Islet of Langerhans (tissue), 1 donor: ENCODE measurements at regions not wholly inside any gene's neighbourhood (a gene's known extent, or its start where the extent isn't known, plus 50 kb on each side); places are given as distances from the start of the nearest gene placed in this dataset.

Experiments
- FAIRE-seq: peaks from one replicate; lab custom pipeline; 2011; peaks lifted over from hg19 to GRCh38; lab: Jason Lieb, UNC

DNA sequence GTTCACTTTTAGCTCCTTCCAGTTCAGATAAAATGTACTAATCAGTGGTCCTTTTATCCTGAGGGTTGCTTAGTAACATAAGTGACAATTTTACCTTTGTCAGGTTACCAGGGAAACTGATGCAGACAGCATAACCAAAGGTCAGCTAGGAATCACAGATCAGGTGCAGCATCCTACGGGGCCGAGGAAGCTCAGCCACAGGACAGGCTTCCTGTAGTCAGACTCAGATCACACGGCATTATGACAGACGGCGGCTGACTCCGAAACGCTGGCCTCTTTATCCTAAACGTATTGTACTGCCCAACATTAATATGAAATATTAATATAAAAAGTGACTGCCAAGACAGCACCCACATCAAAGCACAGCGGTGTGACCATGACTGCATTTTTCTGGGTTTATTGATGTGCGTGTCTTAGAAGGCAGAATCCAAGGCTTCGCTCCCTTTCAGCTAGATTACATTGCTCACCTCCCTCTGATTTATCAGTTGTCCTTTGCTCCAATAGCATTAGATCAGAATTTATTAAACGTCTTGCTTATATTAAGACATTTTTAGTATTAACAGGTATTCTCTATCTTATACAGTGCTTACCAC, 444.5 kb downstream of the CMPK2 start:
- FAIRE-seq, result peak; percentile 41

DNA sequence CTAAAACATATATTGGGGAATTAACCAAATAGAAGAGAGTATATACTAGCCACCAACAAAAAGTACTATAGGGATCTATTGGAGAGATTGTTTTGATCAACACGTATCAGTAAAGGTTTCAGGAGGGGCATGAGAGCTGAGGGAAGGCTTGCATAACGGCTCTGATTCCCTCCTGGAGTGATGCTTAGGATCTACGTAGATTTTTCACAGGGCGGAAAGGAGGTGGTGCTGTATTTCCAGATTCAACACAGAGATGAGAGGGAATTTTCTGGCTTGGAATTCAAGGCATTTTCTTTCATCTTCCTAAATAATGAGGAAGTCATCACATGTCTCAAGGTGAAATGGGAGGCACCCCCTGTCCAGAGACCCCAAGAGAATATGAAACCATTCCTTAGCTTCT, 443.8 kb downstream of the CMPK2 start:
- FAIRE-seq, result no peak

DNA sequence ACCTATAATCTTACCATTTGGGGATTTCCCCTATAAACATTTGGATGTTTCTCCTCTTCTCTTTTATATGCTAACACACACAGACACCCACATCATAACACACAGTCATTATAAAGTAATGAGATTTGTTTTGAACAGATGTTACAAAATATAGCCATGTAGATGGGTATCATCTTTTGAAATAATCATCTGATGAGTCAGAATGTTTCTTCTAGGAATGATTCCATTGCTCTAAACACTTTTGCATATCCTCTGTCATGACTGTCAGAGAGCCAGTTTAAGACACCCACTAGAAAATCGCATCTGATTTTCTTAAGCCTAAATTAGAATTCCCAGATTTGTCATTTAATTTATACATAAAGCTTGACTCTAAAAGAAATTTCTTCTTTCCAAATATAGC, 442.6 kb downstream of the CMPK2 start:
- no peak for FAIRE-seq

DNA sequence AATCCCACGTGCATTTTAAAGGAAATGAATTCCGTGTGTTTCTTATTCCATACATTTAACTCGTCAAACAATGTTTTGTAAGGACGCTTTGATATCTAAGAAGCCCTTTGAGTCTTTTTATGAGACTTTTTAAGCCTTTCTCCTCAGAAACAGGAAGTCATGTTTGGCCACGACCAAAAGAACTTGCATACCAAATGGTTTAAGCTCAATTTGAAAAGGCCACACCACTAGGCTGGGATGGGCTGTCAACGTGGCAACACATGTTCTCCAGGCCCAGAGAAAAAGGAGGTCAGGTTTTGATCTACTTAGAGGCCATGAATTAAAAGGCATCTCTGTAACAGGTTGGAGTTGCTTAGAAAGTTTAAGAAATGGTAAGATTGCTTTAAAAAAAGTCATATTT, 441.8 kb downstream of the CMPK2 start:
- FAIRE-seq, result no peak

DNA sequence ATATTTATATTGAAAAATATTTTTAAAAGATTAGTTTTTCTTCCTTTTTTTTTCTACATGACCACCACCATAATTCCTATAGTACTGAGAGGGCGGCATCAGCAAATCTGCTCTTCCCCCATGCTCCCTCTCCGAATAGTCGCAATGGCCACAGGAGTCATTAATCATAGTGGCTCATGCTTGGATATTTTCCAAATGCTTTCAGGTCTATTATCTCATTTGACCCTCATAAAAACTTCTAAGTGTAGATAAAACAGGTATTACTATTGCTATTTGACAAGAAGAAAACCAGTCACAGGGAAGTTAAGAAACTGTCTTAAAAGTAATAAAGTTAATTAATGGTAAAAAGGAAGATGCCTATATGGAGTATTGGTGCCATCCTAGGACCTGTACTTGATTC, 440.7 kb downstream of the CMPK2 start:
- no peak for FAIRE-seq

DNA sequence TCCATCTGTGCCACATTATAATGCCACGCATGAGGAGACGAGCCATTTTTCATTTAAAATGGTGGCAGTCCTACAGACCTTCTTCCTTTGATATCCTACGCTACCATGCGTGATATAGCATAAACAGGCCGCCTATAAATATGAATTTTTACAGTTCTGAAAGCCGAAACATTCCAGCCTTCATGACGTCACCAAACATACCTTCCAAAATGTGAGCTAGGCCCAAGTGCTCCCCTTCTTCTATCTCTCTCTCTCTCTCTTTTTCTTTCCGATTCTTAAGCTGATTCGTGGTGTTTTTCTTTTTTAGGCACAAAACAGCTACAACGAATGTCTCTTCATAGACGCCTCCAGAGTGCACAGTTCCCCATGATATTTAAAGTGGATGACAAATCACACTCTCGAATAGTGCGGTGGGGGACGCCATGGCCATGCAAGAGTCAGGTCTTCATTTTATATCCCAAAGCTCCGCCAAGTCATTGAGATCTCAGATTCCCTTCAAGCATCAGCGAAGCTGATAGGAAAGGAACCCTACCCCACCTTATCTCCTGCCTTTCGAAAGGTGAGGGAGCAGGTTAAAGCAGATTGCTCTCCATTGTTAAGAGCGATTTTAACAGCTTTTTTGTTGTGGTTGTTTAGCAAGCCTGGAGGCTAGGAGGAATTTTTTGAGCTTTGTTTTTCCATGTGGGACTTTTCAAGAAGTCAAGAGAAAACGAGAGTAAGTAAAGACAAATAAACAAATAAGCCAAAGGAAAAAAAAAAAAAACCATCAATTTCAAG, 436.3 kb downstream of the CMPK2 start:
- FAIRE-seq, result no peak

DNA sequence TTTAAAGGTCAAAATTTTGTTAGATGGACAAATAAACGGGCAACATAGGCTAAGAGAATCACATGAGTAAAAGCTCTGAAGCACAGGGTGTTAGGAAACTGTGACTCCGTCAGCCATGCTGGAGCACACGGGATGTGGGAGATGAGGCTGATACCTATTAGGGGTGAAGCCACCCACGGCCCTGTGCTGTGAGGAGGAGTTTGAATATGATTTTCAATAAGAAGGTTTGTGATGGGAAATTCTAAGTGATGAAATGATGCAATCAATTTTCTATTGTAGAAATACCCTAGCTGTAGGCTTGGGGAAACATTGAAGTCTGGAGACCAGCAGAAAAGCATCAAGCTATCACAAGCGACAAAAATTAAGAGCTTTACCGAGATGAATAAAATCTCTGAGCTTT, 431.3 kb downstream of the CMPK2 start:
- no peak for FAIRE-seq

DNA sequence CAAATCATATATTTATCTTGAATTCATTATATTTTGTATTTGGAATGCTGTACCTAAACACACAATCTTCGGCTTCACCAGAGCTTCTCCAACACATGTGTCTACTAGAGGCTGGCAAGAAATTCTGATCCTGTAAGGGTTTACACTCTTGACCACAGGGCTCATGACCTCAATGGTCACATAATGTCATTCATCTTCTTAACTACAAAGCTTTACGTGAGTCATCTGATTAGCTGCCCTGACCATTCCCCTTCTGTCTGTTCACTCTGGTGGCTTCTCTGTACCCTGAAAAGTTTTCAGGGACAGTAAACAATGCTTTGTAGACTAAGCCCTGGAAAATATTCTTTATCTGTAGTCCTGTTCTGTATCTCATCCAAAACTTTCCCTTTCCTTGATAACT, 423.9 kb downstream of the CMPK2 start:
- no peak for FAIRE-seq

DNA sequence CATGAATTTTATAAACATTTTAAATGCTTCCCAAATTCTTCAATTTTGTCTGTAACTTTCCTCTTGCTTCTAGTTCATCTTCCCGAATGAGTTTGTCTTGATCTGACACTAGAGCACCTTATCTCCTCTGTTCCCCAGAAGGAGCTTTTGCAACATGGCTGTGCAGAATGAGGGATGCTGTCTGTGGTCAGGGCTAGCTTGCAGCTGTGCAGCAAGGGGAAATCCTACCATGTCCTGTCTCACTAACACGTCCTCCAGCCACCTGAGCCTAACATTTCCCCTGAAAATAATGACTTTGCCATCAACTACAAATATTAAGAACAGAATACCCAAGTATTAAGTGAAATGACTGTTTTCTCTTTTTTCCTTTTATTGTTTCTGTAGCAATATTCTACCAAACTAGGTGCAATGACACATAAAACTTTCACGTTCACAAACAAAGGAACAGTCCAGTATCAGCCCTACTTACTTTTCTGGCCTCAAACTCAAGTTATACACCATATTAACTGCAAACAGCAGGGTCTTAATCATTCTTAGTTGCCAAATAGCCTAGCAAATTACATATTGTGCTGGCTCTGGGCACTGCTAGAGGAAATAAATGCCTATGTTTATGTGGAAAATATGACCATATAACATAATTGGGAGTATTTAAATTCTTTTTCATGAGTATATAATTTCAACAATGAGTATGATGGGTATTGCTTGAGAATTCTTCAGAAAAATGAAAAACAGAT, 423.3 kb downstream of the CMPK2 start:
- no peak for FAIRE-seq

DNA sequence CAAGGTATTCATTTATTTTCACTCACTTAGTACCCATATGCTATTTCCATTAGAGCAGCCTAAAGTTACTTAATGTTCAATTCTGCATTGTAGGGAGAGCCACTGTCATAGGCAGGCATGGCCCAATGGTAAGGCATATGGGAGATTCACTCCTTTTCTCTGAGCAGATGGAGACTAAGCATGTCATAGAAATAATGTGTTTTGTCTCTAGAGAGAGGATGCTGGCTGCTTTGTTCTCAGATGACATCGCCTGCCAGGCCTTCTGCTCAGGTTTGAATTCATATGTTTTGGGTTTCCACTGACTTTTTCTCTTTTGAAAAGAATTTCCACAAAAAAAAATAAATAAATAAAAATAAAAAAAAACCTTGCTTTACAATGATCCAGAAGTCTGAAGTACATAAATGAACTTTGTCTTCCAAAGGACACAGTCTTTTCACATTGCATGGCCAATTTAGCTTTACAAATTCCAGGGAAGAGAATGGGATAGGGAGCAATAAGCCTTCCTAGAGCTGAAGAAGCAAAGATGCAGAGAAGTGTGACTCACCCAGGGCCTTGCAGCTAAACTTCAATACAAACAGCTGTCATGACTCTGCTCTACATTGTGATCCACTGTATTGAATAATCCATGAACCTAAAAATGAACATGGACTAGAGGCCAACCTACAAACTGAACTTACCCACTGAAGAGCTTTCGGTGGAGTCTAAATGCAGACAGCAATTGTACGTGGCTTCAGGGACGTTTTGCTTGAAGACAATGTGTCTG, 422.5 kb downstream of the CMPK2 start:
- no peak for FAIRE-seq

DNA sequence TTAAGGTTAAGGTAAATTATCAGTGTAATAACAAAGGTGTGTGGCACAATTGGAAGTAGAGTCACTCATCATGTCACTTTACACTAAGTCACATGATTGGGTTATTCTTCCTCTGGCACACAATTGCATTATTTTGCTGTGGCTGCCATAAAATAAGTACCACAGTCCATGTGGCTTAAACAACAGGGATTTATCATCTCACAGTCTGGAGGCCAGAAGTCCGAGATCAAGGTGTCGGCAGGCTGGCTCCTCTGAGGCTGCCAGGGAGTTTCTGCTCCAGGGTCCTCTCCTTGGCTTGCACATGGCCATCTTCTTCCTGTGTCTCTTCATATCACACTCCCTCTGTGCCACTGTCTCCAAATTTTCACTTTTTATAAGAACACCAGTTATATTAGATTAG, 421.2 kb downstream of the CMPK2 start:
- no peak for FAIRE-seq

DNA sequence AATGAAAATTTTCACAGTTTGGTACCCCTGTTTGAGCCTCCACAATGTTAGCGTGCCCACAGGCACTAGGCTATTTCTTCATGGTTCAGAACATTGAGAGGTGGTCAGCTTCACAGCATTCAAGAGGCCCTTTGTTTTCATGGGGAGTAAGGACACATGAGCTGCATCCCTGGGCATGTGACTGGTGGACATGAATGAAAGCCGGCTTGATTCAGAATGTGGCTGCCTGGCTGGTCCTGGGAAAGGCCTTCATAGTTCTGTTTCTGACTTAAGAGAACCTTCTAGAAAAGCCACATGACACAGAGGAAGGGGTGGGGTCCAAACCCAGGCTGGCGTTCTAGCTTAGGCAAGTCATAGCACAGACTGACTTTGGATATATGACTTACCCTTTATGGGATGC, 420.6 kb downstream of the CMPK2 start:
- FAIRE-seq, result no peak

DNA sequence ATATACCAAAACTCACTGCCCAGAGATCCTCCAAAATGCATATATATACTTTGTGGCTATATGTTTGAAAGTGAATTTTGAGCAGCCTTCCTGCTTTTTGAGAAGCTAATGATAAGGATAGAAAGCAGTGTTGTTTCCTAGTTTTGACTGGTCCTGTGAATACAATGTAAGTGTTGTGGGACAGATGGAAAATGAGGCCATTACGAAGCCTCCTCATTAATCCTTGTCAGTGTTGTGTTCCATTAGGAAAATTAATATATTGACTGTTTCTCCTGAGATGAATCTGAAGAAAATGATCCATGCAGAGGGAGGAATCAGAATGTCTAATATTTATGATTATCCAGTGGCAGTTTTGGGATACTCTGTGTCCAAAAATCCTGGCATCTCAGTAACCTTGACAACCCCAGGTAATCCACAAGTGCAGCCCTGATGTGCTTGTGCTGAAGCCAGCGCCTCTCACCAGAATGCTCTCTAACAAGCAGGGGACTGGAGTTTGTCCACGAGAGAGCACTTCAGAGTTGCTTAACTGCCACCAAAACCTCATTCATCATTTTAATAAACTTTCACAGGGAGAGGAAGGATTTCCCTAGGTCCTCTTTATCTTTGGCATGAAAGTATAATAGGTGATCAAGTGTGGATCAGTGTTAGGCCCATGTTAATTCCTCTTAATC, 418.6 kb downstream of the CMPK2 start:
- FAIRE-seq, result no peak

DNA sequence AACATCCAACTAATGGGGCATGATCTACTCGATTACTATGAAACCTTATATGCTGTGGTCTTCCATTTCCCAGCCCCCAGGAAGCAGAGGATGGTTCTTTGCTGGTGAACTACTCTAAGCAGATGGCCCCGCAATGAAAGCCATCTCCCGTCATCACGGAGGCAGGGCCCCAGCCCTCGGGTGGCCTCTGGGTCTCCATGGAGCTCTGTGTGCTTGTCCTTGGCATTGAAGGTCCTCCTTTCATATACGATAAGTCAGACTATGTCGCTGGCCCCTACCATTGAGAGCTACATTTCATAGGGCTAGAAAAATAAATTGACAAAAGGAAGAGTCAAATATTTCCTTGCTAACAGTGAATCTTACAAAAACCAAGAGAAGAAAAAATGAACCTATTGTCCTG, 416.8 kb downstream of the CMPK2 start:
- FAIRE-seq, result no peak

DNA sequence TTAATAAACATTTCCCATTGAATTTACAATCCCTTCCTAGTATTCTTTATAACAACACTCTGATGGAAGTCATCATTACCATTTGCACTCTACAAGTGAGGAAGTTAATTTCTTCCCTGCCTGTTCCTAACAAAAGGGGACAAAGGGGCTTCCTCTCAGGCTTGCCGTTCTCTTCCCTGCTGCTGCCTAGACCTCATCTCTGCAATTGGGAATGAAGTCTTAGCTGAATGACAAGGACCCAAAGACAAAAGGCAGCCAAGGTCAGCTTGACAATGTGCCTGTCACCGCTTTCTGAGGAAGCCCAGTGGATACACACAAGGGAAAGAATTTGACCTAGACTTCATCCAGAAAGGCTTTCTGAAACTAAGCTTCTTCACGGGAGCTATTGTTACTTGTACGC, 416.4 kb downstream of the CMPK2 start:
- no peak for FAIRE-seq

DNA sequence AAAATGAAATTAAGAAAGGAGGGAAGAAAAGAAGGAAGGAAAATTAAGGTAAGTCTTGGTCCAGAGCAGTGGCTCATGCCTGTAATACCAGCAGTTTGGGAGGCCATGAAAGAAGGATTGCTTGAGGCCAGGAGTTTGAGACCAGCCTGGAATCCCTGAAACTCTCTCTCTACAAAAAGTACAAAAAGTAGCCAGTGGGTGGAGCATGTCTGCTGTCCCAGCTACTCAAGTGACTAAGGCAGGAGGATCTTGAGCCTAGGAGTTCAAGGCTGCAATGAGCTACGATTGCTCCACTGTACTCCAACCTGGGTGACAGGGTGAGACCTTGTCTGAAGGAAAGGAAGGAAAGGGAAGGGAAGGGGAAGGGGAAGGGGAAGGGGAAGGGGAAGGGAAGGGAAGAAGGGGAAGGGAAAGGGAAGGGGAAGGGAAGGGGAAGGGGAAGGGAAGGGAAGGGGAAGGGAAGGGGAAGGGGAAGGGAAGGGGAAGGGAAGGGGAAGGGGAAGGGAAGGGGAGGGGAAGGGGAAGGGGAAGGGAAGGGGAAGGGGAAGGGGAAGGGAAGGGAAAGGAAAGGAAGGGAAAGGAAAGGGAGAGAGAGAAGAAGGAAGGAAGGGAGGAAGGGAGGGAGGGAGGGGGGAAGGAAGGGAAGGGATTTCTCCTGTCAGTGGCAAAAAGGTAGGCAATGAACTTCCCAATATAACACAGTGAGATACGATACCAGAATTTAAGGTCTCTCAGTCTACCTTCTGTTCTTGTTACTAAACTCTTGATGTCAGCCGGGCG, 412.8 kb downstream of the CMPK2 start:
- no peak for FAIRE-seq

DNA sequence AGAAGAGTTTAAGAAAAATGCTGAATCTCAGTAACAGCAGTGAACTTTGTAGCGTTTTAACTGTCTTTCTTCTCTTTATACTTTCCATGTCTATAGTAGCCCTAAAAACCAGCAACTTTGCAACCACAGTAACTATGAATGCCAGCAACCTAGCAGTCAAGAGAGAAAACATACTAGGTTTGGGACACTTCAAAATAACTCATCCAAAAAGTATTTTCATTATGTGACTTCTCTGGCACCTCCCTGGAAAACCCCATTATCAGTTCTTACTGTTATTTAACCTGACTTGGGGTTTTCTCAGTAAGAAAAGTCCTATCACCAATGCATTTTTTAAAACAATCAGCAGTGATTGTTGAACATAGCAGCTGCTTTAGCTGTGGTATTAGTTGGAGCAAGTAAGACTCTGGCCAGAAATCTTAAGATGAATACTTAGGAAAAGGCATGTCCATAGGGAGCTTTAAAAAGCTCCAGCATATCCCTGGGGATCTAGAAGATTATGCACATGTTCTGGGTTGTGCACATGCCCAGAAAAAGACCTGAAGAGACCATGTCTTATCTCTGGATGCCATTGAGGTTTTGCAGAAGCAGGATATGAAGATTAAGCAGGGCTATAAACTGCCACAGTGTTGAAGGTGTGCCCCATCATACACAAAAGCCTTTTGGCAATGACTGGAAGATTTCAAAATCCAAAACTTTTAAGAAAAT, 411.3 kb downstream of the CMPK2 start:
- FAIRE-seq, result no peak

DNA sequence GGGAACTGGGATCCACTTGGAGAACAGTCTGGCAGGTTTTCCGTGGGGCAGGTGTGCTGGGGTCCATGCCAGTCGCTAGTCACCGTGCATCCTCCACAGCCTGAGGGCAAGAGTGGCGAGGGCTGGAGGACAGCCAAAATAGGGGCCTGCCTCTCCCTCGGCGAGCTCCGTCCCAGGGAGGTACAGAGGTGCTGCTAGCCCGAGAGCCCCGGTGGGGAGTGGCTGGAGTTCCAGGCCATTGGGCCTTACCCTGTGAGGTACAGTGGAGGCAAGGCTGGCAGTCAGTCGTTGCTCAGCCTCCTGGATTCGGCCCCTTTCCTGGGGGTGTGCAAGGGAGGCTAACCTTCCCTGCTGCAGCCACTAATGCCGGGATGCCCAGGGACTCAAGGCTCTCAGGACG, 406.6 kb downstream of the CMPK2 start:
- FAIRE-seq, result no peak

DNA sequence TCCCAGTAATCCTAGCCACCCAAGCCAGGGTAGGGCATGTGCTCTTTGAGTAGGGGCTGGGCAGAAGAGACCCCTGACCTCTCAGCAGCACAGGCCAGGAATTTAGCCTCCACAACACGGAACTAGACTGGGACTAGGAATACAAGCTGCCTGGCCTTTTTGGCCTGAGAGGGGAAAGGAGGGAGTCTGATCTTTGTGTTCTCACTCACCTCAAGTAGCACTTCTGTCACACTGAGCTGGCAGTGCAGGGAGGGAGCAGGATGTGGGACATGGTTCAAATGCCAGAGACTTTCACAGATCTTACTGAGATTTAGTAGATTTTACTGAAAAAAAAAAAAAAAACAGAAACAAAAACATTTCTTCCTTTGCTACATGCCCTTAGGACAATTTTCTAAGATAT, 395.2 kb downstream of the CMPK2 start:
- FAIRE-seq, result no peak

DNA sequence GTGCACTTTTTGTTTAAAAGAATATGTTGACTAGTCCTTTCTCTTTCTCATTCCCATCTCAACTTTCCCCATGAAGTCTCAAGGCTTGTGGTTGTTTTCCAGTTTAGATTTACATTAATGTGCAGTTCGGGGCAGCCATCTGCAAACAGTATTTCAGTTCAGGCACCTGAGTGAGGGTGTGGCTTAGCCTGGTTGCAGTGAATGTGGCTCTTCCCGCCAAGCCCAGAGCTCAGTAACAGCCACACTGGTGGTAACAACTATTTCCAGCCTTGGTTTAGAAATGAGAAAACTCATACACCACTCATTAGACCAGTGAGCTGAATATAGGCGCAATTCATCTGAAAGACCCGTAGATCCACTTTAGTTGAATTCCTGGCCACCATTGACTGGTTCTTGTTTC, 394.3 kb downstream of the CMPK2 start:
- no peak for FAIRE-seq
